T-helper 2 cell (primary cell): ENCODE measurements at regions not wholly inside any gene's neighbourhood (a gene's known extent, or its start where the extent isn't known, plus 50 kb on each side); places are given as distances from the start of the nearest gene placed in this dataset.
A peak's percentile ranks its signal among the peaks of the same experiment; 100 is the strongest.

Source experiments
- DNase-seq, 5 experiments: peaks; one replicate each; pipeline versions ENCODE4 v3.0.0 to v3.0.0-alpha.2; 2012 to 2022

DNA sequence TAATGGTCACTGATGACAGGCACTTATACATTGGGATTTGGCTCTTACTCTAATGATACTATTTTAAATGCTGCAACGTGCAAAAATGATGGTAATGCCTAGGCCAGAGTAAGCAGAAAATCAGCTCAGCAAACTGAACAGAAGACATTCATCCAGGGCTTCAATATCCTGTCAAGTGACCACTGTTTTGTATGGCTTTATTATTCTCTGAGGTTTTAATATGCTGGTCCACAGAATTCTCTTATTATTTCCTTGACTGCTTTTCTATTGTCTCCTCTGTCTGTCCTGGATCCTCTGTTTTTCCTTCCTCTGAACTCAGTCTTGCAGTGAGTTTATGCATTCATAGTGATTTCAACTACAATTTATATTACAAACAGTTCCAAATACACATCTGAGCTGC lies 90.8 kb upstream of the PMFBP1 start:
- no peak for DNase-seq

DNA sequence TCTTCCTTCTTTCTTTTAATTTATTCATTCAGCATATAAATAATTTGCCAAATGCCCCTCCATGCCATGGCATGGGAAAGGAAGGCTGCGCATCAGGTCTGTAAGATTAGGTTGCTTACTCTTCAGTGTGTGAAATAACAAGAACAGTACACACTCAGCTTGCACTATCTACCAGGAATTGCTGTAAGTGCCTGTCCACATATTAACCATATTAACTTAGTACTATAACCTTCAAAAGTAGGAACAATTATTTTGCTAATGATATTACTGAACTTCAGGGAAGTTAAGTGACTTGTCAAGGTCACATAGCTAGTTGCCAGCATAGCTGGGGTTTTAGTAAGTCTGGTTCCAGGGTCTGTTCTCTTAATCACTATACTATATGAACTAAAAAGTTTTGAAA lies 89.2 kb upstream of the PMFBP1 start:
- DNase-seq: no peak

DNA sequence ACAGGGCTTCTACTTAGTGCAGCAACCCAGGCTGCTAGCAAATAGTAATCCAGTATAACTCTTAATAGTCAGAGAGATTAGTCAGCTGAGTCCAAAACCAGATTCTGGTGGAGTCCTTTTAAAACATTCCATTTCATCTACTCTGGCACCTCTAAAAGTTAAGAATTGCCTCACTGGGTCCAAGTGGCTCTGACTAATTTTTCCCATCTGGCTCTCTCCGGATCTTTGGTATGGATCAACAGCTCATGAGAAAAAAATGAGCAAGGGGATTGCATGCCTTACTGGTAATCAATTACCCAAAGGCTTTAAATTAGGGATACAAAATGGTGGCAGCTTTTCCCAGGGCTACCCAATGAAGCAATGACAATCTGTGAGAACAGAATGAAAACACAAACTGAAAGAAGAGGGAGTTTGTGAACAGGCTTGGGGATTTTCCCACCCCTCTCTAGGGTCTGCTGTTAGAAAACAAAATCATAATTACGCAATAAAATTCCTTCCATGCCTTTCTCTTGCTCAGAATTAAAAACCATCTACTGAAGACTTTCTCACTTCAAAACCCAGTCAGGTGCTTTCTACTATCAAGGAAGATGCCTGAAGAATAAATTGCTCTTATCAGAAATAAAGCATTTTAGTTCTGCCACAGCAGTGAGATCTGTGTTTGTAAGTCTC lies 84.6 kb upstream of the PMFBP1 start:
- DNase-seq: no peak

DNA sequence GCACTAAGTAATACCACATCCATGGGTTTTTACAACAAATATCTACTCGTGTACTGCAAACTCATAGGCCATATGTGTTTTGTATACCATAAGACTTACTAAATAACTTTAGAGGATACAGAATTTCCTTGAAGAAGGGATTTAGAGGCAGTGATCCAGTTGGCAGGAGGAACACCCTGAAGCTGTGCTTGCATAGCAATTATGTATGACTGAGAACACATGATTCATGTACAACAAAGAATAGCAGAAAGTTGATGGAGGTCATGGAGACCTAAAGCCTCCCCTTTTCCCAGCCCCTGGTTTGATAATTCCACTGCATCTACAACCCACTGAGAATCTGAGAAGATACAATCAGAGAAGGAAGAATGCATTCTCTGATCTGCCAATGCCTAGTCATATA lies 83.8 kb upstream of the PMFBP1 start:
- no peak for DNase-seq

DNA sequence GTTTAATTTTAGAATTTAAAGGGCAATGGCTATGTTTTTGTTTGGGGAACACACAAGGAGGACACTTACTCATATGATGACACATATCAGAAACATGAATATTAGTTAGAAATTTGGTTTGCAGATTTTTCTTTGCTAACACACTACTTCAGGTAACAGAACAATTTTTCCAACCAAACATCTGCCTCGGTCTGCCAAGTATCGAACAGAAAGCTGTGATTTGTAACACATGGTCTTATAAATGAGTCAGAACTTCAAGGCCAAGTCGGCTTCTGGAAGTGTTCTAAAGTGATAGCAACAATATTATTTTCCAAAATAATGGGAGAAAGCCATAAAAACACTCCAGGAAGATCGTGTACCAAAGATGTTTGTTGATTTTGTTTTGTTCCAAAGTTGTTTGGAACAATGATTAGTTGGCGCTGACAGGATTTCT lies 75.9 kb upstream of the PMFBP1 start:
- DNase-seq: no peak

DNA sequence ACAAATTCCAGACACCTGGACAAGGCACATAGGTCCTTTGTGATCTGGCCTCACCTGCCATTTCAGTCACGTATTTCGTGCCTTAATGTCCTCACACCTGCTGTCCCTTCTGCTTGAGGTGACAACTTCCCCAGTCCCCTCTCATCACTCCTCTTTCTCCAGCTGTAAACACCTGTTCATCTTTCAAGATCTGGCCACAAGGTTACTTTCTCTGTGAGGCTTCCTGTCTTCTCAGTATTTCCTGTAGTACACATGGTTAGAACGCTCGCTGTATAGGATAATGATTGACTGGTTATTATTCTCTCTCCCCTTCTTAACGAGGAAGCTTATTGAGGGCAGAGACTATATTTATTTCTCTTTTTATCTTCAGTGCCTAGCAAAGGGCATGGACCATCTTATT lies 74.5 kb upstream of the PMFBP1 start:
- DNase-seq: peak in 1 of 5 experiments; percentile 19

DNA sequence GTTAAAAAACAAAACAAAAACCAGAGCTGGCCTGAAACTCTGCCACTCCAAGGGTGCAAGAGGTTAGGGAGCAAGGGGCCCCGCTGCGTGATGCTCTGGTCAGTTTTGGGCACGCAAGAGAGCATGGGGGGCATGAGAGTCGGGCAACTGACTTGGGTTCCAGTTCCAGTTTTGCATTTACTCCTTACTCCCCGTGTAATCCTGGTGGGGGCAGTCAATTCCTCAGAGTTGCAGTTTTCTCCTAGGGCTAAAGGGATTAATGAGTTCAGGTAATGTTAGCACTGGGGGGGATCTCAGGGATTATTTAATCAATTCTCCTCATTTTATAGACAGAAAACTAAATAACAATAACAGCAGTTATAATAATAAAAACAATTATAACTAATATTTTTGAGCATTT lies 72.9 kb upstream of the PMFBP1 start:
- DNase-seq: no peak

DNA sequence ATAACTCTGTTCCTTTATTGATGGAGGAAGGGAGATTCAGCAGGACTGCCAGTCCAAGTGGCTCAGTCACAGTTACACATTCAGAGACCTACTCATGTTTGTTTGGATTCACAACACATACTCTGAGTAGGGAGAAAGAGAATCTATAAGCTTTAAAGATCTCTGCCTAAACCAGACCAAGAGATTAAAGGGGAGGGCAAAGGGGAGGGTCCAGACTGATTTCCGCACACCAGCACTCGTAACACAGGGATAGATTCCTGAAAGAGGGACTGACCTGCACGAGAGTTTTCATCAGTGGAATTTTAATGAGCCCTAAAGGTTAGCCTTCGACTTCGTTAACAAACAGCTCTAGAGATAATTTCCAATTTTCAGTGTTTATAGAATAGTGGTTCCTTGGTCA lies 71.7 kb upstream of the PMFBP1 start:
- DNase-seq: no peak

DNA sequence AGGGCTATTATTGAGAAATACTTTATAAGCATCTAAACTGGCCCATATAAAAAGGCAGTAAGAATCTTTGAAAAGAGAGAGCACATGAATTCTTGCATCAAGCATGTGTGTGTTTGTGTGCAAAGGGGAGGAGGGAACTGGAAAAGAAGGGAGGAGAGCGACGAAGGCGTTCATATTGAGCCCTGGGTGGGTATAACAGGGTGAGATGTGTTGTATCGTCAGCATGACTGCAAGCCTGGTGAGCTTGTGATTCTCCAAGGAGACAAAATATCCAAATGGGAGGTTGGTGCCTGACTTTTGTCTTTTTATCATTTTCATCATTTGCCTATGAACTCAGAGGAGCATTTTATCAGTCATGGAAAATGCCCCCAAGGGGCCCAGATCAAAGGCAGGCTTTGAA lies 70.8 kb upstream of the PMFBP1 start:
- DNase-seq: no peak

DNA sequence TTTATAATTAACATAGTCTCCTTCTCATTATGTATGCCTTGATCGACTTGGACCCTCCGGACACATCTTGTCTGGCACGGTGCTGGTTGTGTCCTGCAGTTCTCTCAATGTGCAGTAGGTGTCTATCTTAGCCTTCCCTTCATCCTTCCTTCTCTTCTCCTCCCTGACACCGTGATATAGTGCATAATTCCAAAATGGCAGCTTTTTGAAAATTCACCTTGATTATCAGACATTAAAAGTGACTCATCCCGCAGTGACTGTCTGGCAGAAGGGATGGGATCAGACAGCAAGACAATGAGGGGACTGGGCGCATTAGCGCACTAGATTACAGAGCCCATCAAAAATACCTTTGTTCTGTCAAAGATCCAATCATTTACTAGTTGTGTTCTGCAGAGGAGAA lies 70.0 kb upstream of the PMFBP1 start:
- DNase-seq: no peak

DNA sequence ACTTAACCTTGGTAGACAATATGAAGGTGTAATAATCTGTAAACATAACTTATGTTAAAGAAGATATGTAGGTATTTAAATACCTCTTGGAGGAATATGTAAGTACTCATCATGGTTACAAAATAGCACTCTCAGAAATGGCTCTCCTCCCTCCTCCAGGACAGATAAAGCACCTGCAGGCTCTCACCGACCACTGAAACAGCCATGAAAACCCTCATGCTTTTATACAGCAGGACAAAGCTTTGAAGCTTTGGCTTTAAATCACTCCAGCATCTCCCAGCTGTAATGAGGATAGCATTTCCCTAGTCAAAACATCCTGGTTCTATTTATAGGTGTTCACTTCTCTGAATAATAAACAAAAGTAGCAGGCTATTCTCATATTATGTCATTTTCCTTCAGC lies 69.1 kb upstream of the PMFBP1 start:
- DNase-seq: no peak

DNA sequence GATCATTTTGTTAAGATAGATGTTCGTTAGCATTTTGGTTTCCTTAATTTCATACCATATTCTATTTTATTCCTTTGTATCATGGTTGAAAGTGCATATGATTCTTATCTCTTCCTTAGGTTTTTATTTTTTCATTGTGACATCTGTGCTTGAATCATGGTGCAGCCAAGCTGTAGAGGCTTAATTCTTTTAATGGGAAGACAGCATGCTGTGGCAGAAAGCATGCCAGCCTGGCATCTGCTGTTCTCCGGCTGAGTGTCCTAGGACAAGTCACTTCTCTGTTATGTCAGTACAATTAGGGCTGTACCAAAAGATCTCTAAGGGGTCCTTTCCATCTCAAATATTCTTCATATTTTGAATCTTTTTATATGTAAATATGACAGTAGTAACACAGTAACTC lies 68.5 kb upstream of the PMFBP1 start:
- no peak for DNase-seq

DNA sequence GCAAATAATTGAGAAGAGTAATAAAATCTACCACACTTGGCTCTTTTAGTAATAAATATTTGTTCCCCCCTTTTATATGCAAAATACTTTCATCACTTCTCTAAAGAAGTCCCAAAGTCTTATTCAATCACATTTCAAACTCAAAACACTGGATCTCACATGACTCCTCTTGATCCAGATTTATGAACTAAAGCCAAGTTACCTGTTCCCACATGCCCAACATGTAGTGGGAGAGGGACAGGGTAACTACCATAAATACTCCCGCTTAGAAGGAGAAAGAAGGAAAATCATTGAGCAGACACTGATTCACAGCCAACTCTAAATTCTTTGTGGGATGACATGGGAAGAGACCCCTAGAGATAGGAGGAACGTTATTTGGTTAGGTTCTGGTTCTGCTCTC lies 64.9 kb upstream of the PMFBP1 start:
- no peak for DNase-seq

DNA sequence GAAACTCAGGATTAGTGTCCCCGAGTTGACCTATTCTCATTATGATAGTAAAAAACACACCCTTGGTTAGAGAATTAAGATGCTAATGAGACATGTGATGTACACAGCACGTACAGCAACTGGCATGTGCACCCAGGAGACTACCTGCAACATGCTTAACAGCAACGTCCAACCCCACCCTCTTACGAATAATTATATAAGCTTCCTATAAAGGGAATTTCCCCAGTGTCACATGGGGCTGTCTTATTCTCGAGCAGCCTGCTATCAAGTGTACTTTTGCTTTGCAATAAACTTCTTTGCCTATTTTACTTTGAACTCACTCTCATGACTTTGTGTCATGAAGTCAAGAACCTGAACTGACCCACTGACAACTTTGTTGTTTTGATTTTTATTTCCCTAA lies 62.4 kb upstream of the PMFBP1 start:
- no peak for DNase-seq

DNA sequence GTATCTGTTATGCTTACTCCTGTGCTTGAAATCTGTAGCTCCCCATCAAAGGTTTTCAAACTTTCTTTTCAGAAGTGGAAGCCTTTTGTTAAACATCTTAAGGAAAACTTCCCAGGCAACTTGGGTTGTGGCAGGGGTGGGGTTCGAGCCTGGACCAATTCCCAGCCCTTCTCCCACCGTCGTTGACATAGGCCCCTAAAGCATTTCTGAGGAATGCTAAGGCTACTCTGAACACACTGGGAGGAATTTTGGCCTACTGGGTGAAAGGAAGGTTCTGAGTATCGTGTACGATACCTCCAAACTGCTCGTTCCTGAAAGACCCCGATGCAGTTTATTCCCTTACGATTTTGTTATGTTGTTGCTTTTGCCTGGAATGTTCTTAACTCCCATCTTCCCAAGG lies 56.1 kb upstream of the PMFBP1 start:
- DNase-seq: no peak

DNA sequence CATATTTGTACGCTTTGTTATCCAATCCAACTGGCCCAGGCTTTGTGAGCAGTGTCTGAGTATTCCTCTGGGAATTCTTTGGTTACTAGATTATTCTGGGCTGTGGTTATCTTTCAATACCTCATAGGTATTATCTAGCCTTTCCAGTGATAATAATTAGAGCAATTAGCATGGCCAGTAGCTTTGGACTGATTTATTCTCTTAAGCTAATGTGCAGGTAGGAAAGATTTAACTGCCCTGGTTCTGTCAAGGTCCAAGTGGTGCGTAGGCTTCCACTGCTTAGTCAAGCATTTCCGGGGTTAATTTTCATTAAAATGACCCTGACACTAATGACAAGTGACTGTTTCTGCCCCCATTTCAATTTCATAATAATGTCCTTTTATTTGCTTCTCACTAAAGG lies 54.2 kb upstream of the PMFBP1 start:
- no peak for DNase-seq

DNA sequence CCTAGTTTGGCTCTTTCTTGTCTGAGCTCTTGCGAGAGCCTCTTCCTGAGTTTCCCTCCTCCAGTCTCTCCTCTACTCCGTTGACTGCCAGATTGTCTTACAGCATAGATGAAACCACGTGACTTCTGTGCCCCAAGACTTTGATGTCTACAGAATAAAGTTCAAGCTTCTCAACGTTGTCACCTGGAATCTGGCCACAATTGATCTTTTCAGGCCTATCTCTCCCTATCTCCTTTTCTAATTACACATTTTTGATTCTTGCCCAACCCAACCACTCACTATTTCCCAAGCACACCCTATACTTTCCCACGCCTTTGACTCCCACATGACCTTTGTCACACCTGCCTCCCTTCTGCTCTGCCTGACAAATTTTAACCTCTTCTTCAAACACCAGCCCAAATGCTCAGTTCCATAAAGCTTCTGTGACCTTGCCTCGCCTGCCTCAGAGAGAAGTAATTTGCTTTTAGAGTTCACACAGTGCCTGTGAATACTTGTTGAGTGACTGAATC lies 52.4 kb upstream of the PMFBP1 start:
- DNase-seq: no peak

DNA sequence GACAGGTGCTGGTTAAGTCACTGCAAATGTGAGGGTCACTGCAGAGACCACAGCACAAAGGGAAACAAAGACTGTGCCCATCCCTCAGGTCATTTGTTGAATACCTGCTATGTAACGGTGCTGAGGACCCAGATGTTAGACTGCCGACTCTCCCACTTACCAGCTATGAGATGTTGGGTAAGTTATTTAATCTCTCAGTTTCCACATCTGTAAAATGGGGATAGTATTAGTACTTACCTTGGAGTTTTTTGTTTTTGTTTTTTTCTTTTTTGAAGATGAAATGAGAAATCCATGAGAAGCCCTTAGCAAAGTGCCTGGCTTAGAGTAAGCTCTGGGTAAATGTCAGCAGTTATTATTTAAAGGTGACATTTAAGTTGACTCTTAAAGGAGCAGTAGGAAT lies 50.5 kb upstream of the PMFBP1 start:
- DNase-seq: no peak
